H9 (cell line): ENCODE measurements at regions not wholly inside any gene's neighbourhood (a gene's known extent, or its start where the extent isn't known, plus 50 kb on each side); places are given as distances from the start of the nearest gene placed in this dataset.

Experiments
- DNase-seq: peaks from one replicate; pipeline ENCODE4 v3.0.0-alpha.2; 2017
- H2AFZ ChIP-seq: one replicate; pipeline ENCODE4 v1.6.1; 2013; ENCODE audit warnings: mild to moderate bottlenecking, low read length, control low read depth, moderate library complexity
- H2AK5ac ChIP-seq: 2 replicates; pipeline ENCODE4 v1.6.1; 2013; ENCODE audit warnings: low read length, control low read depth, mixed read lengths; ENCODE audit not compliant: insufficient read length
- H2BK120ac ChIP-seq: one replicate; pipeline ENCODE4 v1.6.1; 2013; ENCODE audit warnings: low read depth, mild to moderate bottlenecking, low read length, control low read depth, inconsistent platforms; ENCODE audit not compliant: poor library complexity, severe bottlenecking
- H2BK12ac ChIP-seq: 2 replicates; pipeline ENCODE4 v1.6.1; 2013; ENCODE audit warnings: low read length, control low read depth, mixed read lengths, low read depth; ENCODE audit not compliant: insufficient read length
- H2BK15ac ChIP-seq: 2 replicates; pipeline ENCODE4 v1.6.1; 2013; ENCODE audit warnings: low read depth, low read length, control low read depth
- H2BK20ac ChIP-seq: one replicate; pipeline ENCODE4 v1.6.1; 2013; ENCODE audit warnings: low read depth, mild to moderate bottlenecking, low read length, control low read depth, inconsistent platforms; ENCODE audit not compliant: poor library complexity, severe bottlenecking
- H2BK5ac ChIP-seq: 2 replicates; pipeline ENCODE4 v1.6.1; 2013; ENCODE audit warnings: low read length, control low read depth, mixed read lengths; ENCODE audit not compliant: insufficient read length
- H3K14ac ChIP-seq: 2 replicates; pipeline ENCODE4 v1.6.1; 2013; ENCODE audit warnings: low read length, control low read depth; ENCODE audit not compliant: insufficient read depth
- H3K18ac ChIP-seq: 2 replicates; pipeline ENCODE4 v1.6.1; 2013; ENCODE audit warnings: low read depth, mild to moderate bottlenecking, mixed read lengths, low read length, control low read depth; ENCODE audit not compliant: insufficient read length
- H3K23ac ChIP-seq: 2 replicates; pipeline ENCODE4 v1.6.1; 2013; ENCODE audit warnings: low read length, control low read depth, mixed read lengths, low read depth; ENCODE audit not compliant: insufficient read length
- H3K23me2 ChIP-seq: 2 replicates; pipeline ENCODE4 v1.6.1; 2013; ENCODE audit warnings: low read depth, mild to moderate bottlenecking, mixed read lengths, low read length, control low read depth; ENCODE audit not compliant: insufficient read length, poor library complexity, severe bottlenecking
- H3K27ac ChIP-seq: 2 replicates; pipeline ENCODE4 v1.5.1; 2013; ENCODE audit warnings: low read length, control low read depth, mixed read lengths, low read depth; ENCODE audit not compliant: insufficient read length
- H3K27me3 ChIP-seq: 2 replicates; pipeline ENCODE4 v1.6.1; 2013; ENCODE audit warnings: low read length, control low read depth, inconsistent platforms; ENCODE audit not compliant: insufficient read depth
- H3K4ac ChIP-seq: 2 replicates; pipeline ENCODE4 v1.6.1; 2013; ENCODE audit warnings: low read depth, mild to moderate bottlenecking, control low read depth, inconsistent platforms, low read length, moderate library complexity
- H3K4me1 ChIP-seq: 2 replicates; pipeline ENCODE4 v1.6.1; 2013; ENCODE audit warnings: low read length, control low read depth, inconsistent platforms; ENCODE audit not compliant: insufficient read depth
- H3K4me2 ChIP-seq: 2 replicates; pipeline ENCODE4 v1.6.1; 2013; ENCODE audit warnings: low read length, control low read depth, mixed read lengths; ENCODE audit not compliant: insufficient read length, insufficient read depth
- H3K56ac ChIP-seq: 2 replicates; pipeline ENCODE4 v1.6.1; 2013; ENCODE audit warnings: low read depth, mild to moderate bottlenecking, mixed read lengths, low read length, control low read depth; ENCODE audit not compliant: insufficient read length
- H3K79me1 ChIP-seq: 2 replicates; pipeline ENCODE4 v1.6.1; 2013; ENCODE audit warnings: low read depth, mild to moderate bottlenecking, moderate library complexity, low read length, control low read depth, inconsistent platforms; ENCODE audit not compliant: insufficient read depth, poor library complexity, severe bottlenecking
- H3K79me2 ChIP-seq: 2 replicates; pipeline ENCODE4 v1.6.1; 2013; ENCODE audit warnings: low read length, control low read depth, inconsistent platforms; ENCODE audit not compliant: insufficient read depth
- H3K9ac ChIP-seq: 2 replicates; pipeline ENCODE4 v1.6.1; 2013; ENCODE audit warnings: low read length, control low read depth, mixed read lengths; ENCODE audit not compliant: insufficient read length; ENCODE audit errors: extremely low read depth
- H3K9me3 ChIP-seq: one replicate; pipeline ENCODE4 v1.6.1; 2013; ENCODE audit warnings: low read depth, low read length, inconsistent platforms; ENCODE audit not compliant: control insufficient read depth
- H3T11ph ChIP-seq: one replicate; pipeline ENCODE4 v1.6.1; 2013; ENCODE audit warnings: mild to moderate bottlenecking, low read length, control low read depth, inconsistent platforms
- H4K20me1 ChIP-seq: one replicate; pipeline ENCODE4 v1.6.1; 2013; ENCODE audit not compliant: control insufficient read depth, insufficient read length, insufficient read depth
- H4K5ac ChIP-seq: 2 replicates; pipeline ENCODE4 v1.6.1; 2013; ENCODE audit warnings: low read depth, mild to moderate bottlenecking, mixed read lengths, low read length, control low read depth; ENCODE audit not compliant: insufficient read length
- H4K8ac ChIP-seq: replicated peaks from 2 replicates; pipeline ENCODE4 v1.6.1; 2013; ENCODE audit warnings: low read length, control low read depth, mixed read lengths, low read depth; ENCODE audit not compliant: insufficient read length
- H4K91ac ChIP-seq: 2 replicates; pipeline ENCODE4 v1.6.1; 2013; ENCODE audit warnings: low read depth, mild to moderate bottlenecking, moderate library complexity, mixed read lengths, low read length, control low read depth; ENCODE audit not compliant: insufficient read length
- H3K27ac Mint-ChIP-seq, 3 experiments: 2 replicates in 2 of 3; 3 replicates in 1 of 3; pipeline ENCODE4 v1.8.0; 2020 to 2021; ENCODE audit warnings: mixed read lengths in 3 of 3, mild to moderate bottlenecking in 1 of 3, moderate library complexity in 1 of 3
- H3K27me3 Mint-ChIP-seq: 2 replicates; pipeline ENCODE4 v1.8.0; 2021; ENCODE audit warnings: low read depth, mild to moderate bottlenecking, moderate library complexity, mixed read lengths
- H3K36me3 Mint-ChIP-seq, 3 experiments: 2 replicates in 2 of 3; 3 replicates in 1 of 3; pipeline ENCODE4 v1.8.0; 2020 to 2021; ENCODE audit warnings: low read depth in 3 of 3, mixed read lengths in 3 of 3; ENCODE audit not compliant: insufficient read depth in 1 of 3
- H3K4me1 Mint-ChIP-seq, 2 experiments: 2 replicates each; pipeline ENCODE4 v1.8.0; 2020; ENCODE audit warnings: mixed read lengths in 2 of 2
- H3K4me3 Mint-ChIP-seq, 2 experiments: 2 replicates in 1 of 2; 3 replicates in 1 of 2; pipeline ENCODE4 v1.8.0; 2020 to 2021; ENCODE audit warnings: mild to moderate bottlenecking in 2 of 2, mixed read lengths in 2 of 2, moderate library complexity in 1 of 2
- H3K9me3 Mint-ChIP-seq, 2 experiments: 2 replicates in 1 of 2; 3 replicates in 1 of 2; pipeline ENCODE4 v1.8.0; 2020; ENCODE audit warnings: mild to moderate bottlenecking in 2 of 2, mixed read lengths in 2 of 2, moderate library complexity in 1 of 2
- WGBS: extraction: QIAGEN DNeasy Blood & Tissue Kit; methylation state at CpG from one replicate; pipeline ENCODE4 v1.1.7; 2013; ENCODE audit warnings: missing lambda C conversion rate, low lambda C conversion rate, mixed read lengths; ENCODE audit not compliant: insufficient read length; ENCODE audit errors: extremely low coverage; 5-methylcytosine and 5-hydroxymethylcytosine counted together
- TF ChIP-seq, protein P1 (sequence below): fragments of 200-600 bp; sonication (generic); conservative IDR thresholded peaks from 3 replicates; pipeline ENCODE4 v1.8.0; 2021; ENCODE audit warnings: antibody characterized with exemption, mild to moderate bottlenecking

- Histone ChIP-seq H4K8ac (no peak overlapping the region), H3K4me1 (peaks cover 3% of the 10 kb centered on the region; the same call in 1 of the 2 replicates)
These were observed 1028.1 kb upstream of the EEF2KMT start for GRCh38 chr16:6125483-6126259.

More at GRCh38 chr16:6125483-6126259, 1028.1 kb upstream of the EEF2KMT start:
- Histone ChIP-seq H3K79me2 (no peaks in the 10 kb centered on the region), H3K23me2 (no peaks in the 10 kb centered on the region), H2BK20ac (no peak overlapping the region), H3K9ac (no peak overlapping the region), H3K18ac (no peak overlapping the region), H3K23ac (no peak overlapping the region), H3K4ac (no peak overlapping the region), H4K91ac (no peak overlapping the region), H3K79me1 (no peaks in the 10 kb centered on the region), H3K14ac (no peak overlapping the region), H2BK120ac (no peak overlapping the region), H3K27ac (no peak overlapping the region), H3K27me3 (no peaks in the 10 kb centered on the region), H2BK12ac (no peak overlapping the region), H3K9me3 (no peaks in the 10 kb centered on the region), H2BK15ac (no peak overlapping the region), H3K56ac (no peak overlapping the region), H2AK5ac (no peak overlapping the region), H3T11ph (no peak overlapping the region), H2AFZ (no peak overlapping the region), H2BK5ac (no peak overlapping the region), H3K4me2 (no peak overlapping the region), H4K20me1 (no peaks in the 10 kb centered on the region), H4K5ac (no peak overlapping the region)
- H3K4me3 Mint-ChIP-seq, result no peak overlapping the region
- no peaks in the 10 kb centered on the region; a peak in 1 of 5 replicates for H3K9me3 Mint-ChIP-seq
- peaks cover 0 to 5% (median 0%) of the 10 kb centered on the region in 3 experiments; a peak in 2 of 7 replicates for H3K36me3 Mint-ChIP-seq
- WGBS, result no CpG with 5 or more reads among the region's 8 CpGs
- no peak overlapping the region for H3K27ac Mint-ChIP-seq
- TF ChIP-seq, protein P1, sequence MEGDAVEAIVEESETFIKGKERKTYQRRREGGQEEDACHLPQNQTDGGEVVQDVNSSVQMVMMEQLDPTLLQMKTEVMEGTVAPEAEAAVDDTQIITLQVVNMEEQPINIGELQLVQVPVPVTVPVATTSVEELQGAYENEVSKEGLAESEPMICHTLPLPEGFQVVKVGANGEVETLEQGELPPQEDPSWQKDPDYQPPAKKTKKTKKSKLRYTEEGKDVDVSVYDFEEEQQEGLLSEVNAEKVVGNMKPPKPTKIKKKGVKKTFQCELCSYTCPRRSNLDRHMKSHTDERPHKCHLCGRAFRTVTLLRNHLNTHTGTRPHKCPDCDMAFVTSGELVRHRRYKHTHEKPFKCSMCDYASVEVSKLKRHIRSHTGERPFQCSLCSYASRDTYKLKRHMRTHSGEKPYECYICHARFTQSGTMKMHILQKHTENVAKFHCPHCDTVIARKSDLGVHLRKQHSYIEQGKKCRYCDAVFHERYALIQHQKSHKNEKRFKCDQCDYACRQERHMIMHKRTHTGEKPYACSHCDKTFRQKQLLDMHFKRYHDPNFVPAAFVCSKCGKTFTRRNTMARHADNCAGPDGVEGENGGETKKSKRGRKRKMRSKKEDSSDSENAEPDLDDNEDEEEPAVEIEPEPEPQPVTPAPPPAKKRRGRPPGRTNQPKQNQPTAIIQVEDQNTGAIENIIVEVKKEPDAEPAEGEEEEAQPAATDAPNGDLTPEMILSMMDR, result no peak
- H3K27me3 Mint-ChIP-seq, result peaks cover 1% of the 10 kb centered on the region; the same call in 1 of the 2 replicates
- H3K4me1 Mint-ChIP-seq, result peaks cover 44% of the 10 kb centered on the region in 2 experiments
- no peak for DNase-seq
